HepG2 (cell line): ENCODE measurements at regions not wholly inside any gene's neighbourhood (a gene's known extent, or its start where the extent isn't known, plus 50 kb on each side); places are given as distances from the start of the nearest gene placed in this dataset.

Source experiments
- FOSL1 ChIP-seq: sonication (generic); formaldehyde crosslinking; IDR thresholded peaks from 2 replicates; pipeline ENCODE4 v1.9.0; 2021; ENCODE audit warnings: missing genetic modification reagents, borderline replicate concordance
- FOXK1 ChIP-seq: sonication (generic); formaldehyde crosslinking; IDR thresholded peaks from 2 replicates; pipeline ENCODE4 v1.4.0; 2020; ENCODE audit warnings: low read depth, missing genetic modification reagents, borderline replicate concordance
- HOXA3 ChIP-seq: sonication (generic); formaldehyde crosslinking; IDR thresholded peaks from 2 replicates; pipeline ENCODE4 v1.5.0; 2020; ENCODE audit warnings: missing genetic modification reagents
- MAFF ChIP-seq: IDR thresholded peaks from 2 replicates; pipeline ENCODE4 v1.6.1; 2011; ENCODE audit warnings: low read depth, low read length, improper control_type of control experiment
- MEIS2 ChIP-seq: sonication (generic); formaldehyde crosslinking; IDR thresholded peaks from 2 replicates; pipeline ENCODE4 v1.9.0; 2021; ENCODE audit warnings: mild to moderate bottlenecking, missing genetic modification reagents
- PHF20 ChIP-seq: sonication (generic); formaldehyde crosslinking; IDR thresholded peaks from 2 replicates; pipeline ENCODE4 v1.5.0; 2020; ENCODE audit warnings: mild to moderate bottlenecking, missing genetic modification reagents
- POGK ChIP-seq: sonication (generic); formaldehyde crosslinking; conservative IDR thresholded peaks from 2 replicates; pipeline ENCODE4 v1.8.0; 2022; ENCODE audit warnings: mild to moderate bottlenecking, moderate library complexity, missing genetic modification reagents
- REST ChIP-seq, 2 experiments: IDR thresholded peaks; 2 replicates each; pipeline ENCODE4 v1.6.1; 2011 to 2012; ENCODE audit warnings: low read length in 2 of 2, borderline replicate concordance in 1 of 2, low read depth in 1 of 2, mild to moderate bottlenecking in 1 of 2, moderate library complexity in 1 of 2
- SOX6 ChIP-seq, 2 experiments: fragments of 450-650 bp in 1 of 2; sonication (generic) in 1 of 2; formaldehyde crosslinking in 1 of 2; IDR thresholded peaks; 2 replicates each; pipeline versions ENCODE4 v1.4.0 to v1.6.1; 2017 to 2020; ENCODE audit warnings: antibody characterized with exemption in 1 of 2, mild to moderate bottlenecking in 1 of 2, missing genetic modification reagents in 1 of 2
- THAP8 ChIP-seq: sonication (generic); formaldehyde crosslinking; IDR thresholded peaks from 2 replicates; pipeline ENCODE4 v1.5.1; 2020; ENCODE audit warnings: missing genetic modification reagents, mild to moderate bottlenecking, borderline replicate concordance
- TRIM22 ChIP-seq: fragments of 450-650 bp; IDR thresholded peaks from 2 replicates; pipeline ENCODE4 v1.6.1; 2017
- TSC22D2 ChIP-seq: sonication (generic); formaldehyde crosslinking; IDR thresholded peaks from 2 replicates; pipeline ENCODE4 v1.5.1; 2020; ENCODE audit warnings: missing genetic modification reagents, mild to moderate bottlenecking, borderline replicate concordance
- ZBTB10 ChIP-seq: sonication (generic); formaldehyde crosslinking; IDR thresholded peaks from 2 replicates; pipeline ENCODE4 v1.4.0; 2020; ENCODE audit warnings: missing genetic modification reagents, borderline replicate concordance
- ZGPAT ChIP-seq: IDR thresholded peaks from 2 replicates; pipeline ENCODE4 v1.6.1; 2016; ENCODE audit warnings: mild to moderate bottlenecking
- ZNF564 ChIP-seq: sonication (generic); formaldehyde crosslinking; IDR thresholded peaks from 2 replicates; pipeline ENCODE4 v1.8.1; 2023; ENCODE audit warnings: mild to moderate bottlenecking, missing genetic modification reagents
- ZNF598 ChIP-seq: sonication (generic); formaldehyde crosslinking; IDR thresholded peaks from 2 replicates; pipeline ENCODE4 v1.5.1; 2020; ENCODE audit warnings: mild to moderate bottlenecking, missing genetic modification reagents, borderline replicate concordance

GRCh38 chr15:38073178-38073946 is 138.9 kb downstream of the TMCO5A start (continued):
- TF ChIP-seq REST (IDR thresholded peaks at IDR 0.05; ENCODE audit: borderline replicate concordance in 1 of 2, low read depth in 1 of 2, low read length in 2 of 2) (no peak), THAP8 (no peak), PHF20 (CRISPR knock-in tag) (0 out of 2 replicates have a peak, but pooled peaks have one; percentile 4), TSC22D2 (CRISPR knock-in tag) (no peak), SOX6 (IDR thresholded peaks at IDR 0.05) (no peak), SOX6 (CRISPR knock-in tag; IDR thresholded peaks at IDR 0.05) (0 out of 2 replicates have a peak, but pooled peaks have one; percentile 3), HOXA3 (CRISPR knock-in tag) (no peak), TRIM22 (no peak), FOXK1 (CRISPR knock-in tag) (no peak), POGK (CRISPR knock-in tag) (0 out of 2 replicates have a peak, but pooled peaks have one; percentile 7), FOSL1 (CRISPR knock-in tag) (no peak), ZBTB10 (CRISPR knock-in tag) (no peak), ZGPAT (no peak), MEIS2 (CRISPR knock-in tag) (no peak), MAFF (no peak), ZNF598 (no peak), ZNF564 (CRISPR knock-in tag) (no peak)
